ENCODE measurements at regions not wholly inside any gene's neighbourhood (a gene's known extent, or its start where the extent isn't known, plus 50 kb on each side); places are given as distances from the start of the nearest gene placed in this dataset.

DNA sequence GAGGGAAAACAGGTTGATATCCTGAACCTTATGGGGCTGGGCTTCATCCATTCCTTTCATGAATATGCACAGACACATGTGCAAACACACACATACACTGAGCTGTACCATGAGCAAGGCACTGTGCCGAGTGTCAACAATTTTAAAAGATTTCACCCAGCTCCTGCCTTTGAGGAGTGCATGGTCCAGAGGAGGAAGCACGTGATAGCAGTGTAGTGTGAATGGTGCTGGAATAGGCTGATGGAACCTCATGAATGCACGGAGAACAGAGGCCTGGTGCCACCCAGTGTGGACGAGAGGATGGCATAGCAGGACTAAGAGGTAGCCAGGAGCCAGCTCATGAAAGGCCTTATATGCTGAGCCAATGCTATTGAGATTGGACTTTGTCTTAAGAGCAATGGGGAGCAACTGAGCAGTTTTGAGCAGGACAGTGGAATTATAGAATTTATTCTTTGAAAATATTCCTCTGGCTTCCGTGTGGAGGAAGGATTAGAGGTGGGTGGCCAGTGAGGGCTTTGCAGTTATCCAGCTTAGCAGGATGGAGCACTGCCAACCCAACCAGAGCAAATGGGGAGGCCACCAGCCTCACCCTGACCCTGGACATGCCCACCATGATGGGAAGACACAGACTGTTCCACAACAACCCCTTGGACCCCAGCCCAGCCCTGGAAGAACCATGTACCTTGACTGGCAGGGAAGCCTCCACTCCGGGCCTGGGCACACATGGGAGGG lies 84.4 kb downstream of the UNC5CL start:
- no peak for DNase-seq
- H3K4me3 ChIP-seq: no peak overlapping the region
- intact Hi-C loops (cut with micrococcal nuclease): no loop called here
- no peaks in the 10 kb centered on the region for H3K4me1 ChIP-seq
- no peaks in the 10 kb centered on the region for H3K36me3 ChIP-seq
- TF ChIP-seq CTCF (IDR thresholded peaks at IDR 0.05; ENCODE audit: borderline replicate concordance): no peak
- no peaks in the 10 kb centered on the region for H3K27me3 ChIP-seq (ENCODE audit: low read depth)
- H3K9me3 ChIP-seq (replicated peaks): no peaks in the 10 kb centered on the region
- H3K27ac ChIP-seq (replicated peaks): no peak overlapping the region

DNA sequence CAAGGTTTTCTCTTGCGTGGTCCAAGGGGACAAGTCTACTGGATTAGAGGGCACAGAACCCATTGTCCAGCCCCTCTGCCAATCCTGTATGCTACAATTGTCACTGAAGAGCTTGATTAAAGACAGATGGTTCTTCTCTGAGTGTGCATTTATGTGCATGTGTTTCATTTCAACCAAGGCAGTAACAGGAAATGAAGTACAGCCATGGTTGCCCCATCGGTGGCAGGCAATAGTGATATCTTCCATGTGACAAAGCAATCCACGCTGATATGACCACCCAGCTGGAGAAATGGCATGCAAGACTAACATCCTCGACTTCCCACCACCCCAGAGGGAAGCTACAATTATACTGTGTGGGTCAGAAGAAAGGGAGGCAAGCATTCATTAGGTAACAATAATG lies 85.5 kb downstream of the UNC5CL start:
- DNase-seq: no peak
- Histone ChIP-seq H3K9me3 (replicated peaks) (no peaks in the 10 kb centered on the region), H3K4me1 (no peaks in the 10 kb centered on the region), H3K4me3 (no peak overlapping the region), H3K27me3 (ENCODE audit: low read depth) (no peaks in the 10 kb centered on the region), H3K27ac (replicated peaks) (no peak overlapping the region), H3K36me3 (no peaks in the 10 kb centered on the region)
- no peak for TF ChIP-seq CTCF (IDR thresholded peaks at IDR 0.05; ENCODE audit: borderline replicate concordance)
- intact Hi-C loops (cut with micrococcal nuclease): no loop called here

DNA sequence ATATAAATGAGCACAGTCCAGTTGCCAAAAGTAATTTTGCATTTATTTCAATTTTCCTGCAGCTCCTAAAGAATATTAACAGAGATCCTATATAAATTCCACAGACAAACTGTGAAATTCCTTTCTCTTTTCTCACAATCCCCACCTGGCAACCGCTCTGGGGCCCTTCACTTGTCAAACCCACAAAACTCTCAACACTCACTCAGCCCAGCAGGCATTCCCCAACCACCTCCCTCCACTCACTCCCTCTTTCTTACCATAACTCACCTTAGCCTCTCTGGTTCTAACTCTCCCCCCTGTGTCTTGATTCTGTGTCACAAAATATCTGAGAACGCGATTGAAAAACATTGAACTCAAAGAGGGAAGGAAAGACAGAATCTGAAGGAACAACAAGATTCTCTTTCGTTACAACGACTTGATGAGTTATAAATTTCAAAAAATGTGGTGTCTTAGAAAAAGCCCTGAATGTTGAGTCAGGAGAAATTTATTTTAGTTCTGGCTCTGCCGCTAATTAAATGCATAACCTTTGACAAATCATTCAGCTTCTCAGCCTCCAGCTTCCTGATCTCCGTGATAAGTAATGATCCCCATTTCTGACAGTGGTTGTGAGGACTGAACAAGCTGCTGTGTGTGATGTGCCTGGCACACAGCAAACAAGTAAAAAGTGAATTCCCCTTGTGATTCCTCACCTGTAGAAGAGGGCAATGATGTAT lies 87.9 kb downstream of the UNC5CL start:
- Histone ChIP-seq H3K27me3 (ENCODE audit: low read depth) (no peaks in the 10 kb centered on the region), H3K27ac (replicated peaks) (no peak overlapping the region), H3K4me3 (no peak overlapping the region), H3K36me3 (no peaks in the 10 kb centered on the region), H3K9me3 (replicated peaks) (no peaks in the 10 kb centered on the region), H3K4me1 (no peaks in the 10 kb centered on the region)
- intact Hi-C loops (cut with micrococcal nuclease): no loop called here
- no peak for TF ChIP-seq CTCF (IDR thresholded peaks at IDR 0.05; ENCODE audit: borderline replicate concordance)
- DNase-seq: no peak

GRCh38 chr6:40948570-40948969 lies 90.5 kb downstream of the UNC5CL start:
- no peaks in the 10 kb centered on the region for H3K36me3 ChIP-seq
- intact Hi-C loops (cut with micrococcal nuclease): no loop called here
- TF ChIP-seq CTCF (IDR thresholded peaks at IDR 0.05; ENCODE audit: borderline replicate concordance): no peak
- H3K4me3 ChIP-seq: no peak overlapping the region
- H3K9me3 ChIP-seq (replicated peaks): no peaks in the 10 kb centered on the region
- no peak for DNase-seq
- no peak overlapping the region for H3K27ac ChIP-seq (replicated peaks)
- H3K4me1 ChIP-seq: no peaks in the 10 kb centered on the region
- H3K27me3 ChIP-seq (ENCODE audit: low read depth): no peaks in the 10 kb centered on the region

- H3K4me1 ChIP-seq: no peaks in the 10 kb centered on the region
- H3K9me3 ChIP-seq (replicated peaks): no peaks in the 10 kb centered on the region
- H3K27ac ChIP-seq (replicated peaks): no peak overlapping the region
- H3K36me3 ChIP-seq: no peaks in the 10 kb centered on the region
- H3K27me3 ChIP-seq (ENCODE audit: low read depth): no peaks in the 10 kb centered on the region
- intact Hi-C loops (cut with micrococcal nuclease): no loop called here
- no peak for DNase-seq
- TF ChIP-seq CTCF (IDR thresholded peaks at IDR 0.05; ENCODE audit: borderline replicate concordance): no peak
- no peak overlapping the region for H3K4me3 ChIP-seq
These were observed 91.0 kb downstream of the UNC5CL start for GRCh38 chr6:40947876-40948526.

All from left ventricle myocardium inferior (tissue), 1 donor.